Stimulated activated CD8-positive, alpha-beta memory T cell treated with anti-CD3 and anti-CD28 coated beads, Interleukin-15, amount 100 ng/mL, for 4 hours (primary cell): ENCODE measurements at regions not wholly inside any gene's neighbourhood (a gene's known extent, or its start where the extent isn't known, plus 50 kb on each side); places are given as distances from the start of the nearest gene placed in this dataset.

ENCODE experiments used
- DNase-seq, 2 donors: peaks; one replicate each; pipeline ENCODE4 v3.0.0-alpha.2; 2020; ENCODE audit warnings: low read depth in 2 of 2

GRCh38 chr20:50421356-50422340 is 88.5 kb upstream of the PTPN1 start:
- no peak for DNase-seq

DNA sequence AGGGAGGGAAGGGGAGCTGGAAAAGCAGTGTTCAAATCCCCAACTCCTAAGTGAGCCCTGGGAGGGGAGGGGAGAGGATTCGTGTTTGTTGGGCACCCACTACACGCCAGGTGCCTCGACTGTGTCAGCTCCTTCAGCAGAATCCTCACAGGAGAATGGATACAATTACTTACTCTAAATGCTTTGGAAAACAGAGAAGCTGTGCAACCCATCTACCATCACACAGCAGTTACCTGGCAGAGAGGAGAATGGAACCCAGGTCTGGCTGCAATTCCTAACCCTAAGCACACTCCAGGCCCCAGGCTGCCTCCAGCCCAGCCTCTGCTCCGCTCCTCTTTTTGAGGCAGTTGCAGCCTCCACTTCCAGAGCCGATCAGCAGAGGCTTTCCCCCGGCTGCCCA is 86.4 kb upstream of the PTPN1 start:
- no peak for DNase-seq

DNA sequence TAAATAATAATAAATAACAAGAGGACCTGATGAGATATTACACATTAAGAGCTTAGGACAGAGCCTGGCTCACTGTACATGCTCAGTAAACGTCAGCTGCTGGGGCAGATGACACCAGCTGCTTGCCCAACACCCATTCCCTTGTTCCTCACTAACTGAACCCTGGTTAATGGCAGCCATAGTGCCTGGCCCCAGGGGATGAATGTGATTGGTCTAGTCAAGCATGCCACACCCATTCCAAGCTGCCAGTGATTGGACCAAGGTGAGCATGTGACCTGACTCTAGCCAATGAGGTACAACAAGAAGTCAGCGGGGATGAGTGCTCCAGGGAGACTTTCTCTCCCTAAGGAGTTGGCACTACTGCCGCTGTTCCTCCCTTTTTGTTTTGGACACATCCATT is 85.1 kb upstream of the PTPN1 start:
- DNase-seq = no peak

GRCh38 chr20:50426866-50427718 is 83.1 kb upstream of the PTPN1 start:
- DNase-seq = no peak

GRCh38 chr20:50427719-50428083 is 82.5 kb upstream of the PTPN1 start:
- DNase-seq = no peak

GRCh38 chr20:50428097-50428828 is 81.9 kb upstream of the PTPN1 start:
- DNase-seq = no peak

GRCh38 chr20:50429412-50429811 is 80.8 kb upstream of the PTPN1 start:
- DNase-seq = no peak

DNA sequence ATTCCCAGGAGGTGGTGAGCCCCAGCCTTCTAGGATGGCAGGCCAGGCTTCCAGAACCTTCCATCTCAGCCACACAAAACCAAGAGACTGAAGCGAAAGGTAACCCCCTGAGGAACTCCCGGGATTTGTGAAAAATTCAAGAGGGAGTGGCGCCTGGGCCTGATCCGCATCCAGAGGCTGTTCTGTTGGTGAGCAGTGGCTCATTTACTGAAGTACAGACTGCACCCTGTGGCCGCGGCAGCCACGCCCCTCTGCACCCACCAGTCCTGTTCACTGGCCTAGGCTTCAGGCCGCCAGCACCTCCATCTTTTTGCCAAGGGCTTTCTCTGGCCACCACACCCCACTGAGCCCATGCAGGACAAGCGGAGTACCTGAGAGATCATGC is 79.1 kb upstream of the PTPN1 start:
- no peak for DNase-seq

- DNase-seq = no peak
Measured at GRCh38 chr20:50433001-50433761, 77.0 kb upstream of the PTPN1 start.

GRCh38 chr20:50434321-50434652 is 75.9 kb upstream of the PTPN1 start:
- DNase-seq = no peak

- no peak for DNase-seq
Measured at GRCh38 chr20:50434653-50435396, 75.4 kb upstream of the PTPN1 start.

DNA sequence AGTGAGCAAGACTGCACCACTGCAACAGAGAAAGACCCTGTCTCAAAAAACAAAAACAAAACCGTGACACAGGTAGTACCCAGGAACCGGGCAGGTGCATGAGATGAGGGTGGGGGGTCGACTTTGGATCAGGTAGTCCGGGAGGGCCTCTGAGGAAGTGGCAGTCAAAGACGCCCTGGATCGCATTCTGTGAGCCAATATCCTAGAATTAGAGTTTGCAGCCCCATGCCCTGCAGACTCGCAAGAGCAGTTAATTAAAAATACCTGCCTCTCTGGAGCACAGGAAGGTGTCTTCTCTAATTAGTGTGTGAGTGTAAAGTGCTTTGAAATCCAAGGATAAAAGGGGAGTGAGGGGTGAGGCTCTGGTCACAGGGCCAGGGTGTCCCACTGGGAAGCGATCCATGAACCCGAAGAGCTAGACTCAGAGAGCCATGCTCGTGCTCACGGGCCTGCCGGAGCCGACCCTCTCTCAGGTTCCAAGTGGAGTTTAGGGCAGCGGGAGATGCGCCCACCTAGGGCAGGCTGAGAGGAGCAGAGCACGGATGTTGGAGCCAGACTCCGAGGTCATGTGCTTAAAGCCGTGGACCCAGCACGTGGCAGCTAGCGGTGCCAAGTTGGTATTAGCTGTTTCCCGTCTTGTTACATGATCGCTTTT is 74.7 kb upstream of the PTPN1 start:
- no peak for DNase-seq

DNA sequence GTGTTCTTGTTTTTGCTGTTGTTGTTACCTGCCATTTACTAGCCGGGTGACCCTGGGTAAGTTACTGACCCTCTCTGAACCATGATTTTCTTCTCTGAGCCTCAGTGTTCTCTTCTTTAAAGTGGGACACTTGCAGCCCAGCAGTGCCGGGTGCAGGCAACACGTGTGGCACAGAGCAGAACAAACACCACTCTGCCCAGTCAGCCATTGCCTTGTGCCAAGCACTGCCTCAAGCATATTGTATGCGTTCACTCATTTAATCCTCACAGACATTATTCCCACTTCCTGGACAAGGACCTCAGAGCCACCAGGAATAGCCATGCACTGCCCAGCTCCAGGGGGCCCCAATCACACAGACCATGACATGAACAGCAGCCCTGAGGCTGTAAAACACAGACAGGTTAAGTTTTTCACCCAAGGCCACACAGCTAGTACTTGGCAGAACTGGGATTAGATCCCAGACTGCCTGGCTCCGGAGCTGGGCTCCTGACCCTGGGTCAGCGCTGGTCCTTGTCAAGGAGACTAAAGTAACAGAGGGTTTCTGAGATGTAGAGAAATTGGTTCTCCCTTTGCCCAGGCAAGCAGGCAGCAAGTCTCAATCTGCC is 74.0 kb upstream of the PTPN1 start:
- DNase-seq = no peak

DNA sequence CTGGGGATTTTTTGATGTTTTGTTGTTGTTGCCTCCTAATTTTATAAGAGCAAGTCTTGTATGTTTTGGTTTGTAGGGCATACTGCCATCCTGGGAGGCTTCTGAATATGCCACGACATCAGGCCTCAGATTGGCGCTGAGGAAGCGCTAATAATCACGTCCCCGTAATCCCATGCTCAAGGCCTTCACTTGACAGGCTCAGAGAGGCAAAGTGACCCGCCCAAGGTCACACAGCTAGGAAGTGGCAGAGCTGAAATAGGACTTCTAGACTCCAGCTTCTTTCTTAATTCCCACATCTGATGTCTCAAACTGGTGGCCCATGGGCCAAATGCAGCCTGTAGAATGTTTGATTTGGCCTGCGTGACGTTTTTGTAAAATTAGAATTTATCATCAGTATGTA is 73.5 kb upstream of the PTPN1 start:
- no peak for DNase-seq

GRCh38 chr20:50438986-50439407 is 71.2 kb upstream of the PTPN1 start:
- no peak for DNase-seq

DNA sequence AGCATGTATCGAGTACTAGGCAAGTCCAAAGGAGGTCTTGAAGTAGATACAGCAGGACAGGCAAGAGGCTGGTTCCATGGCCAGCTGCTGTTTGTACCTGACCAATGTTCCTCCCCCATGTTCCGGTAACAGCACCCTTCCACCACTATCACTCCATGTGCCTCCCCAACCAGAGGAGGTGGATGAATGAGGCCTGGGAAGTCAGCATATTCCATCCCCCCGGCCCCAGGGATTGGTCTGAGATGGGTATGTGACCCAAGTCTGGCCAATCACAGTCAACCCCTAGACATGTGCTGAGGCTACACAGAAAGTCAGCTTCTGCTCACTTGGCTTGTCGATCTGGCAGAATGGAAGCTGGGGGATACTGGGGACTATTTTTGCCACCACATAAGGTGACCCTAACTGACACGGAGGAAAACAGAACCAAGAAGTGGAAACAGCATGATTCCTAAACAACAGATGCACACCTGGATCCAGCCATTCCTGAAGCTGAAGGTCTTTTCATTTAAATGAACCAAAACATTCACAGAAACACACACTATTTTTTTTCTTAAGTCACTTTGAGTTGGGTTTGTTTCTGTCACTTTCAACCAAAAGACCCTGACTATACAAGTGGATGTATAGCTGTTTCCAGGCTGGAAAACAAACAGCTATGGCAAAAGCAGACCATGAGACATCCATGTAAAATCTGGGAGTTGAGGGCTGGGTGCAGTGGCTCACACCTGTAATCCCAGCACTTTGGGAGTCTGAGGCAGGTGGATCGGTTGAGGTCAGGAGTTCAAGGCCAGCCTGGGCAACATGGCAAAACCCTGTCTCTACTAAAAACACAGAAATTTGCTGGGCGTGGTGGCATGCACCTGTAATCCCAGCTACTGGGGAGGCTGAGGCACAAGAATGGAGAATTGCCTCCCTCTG is 70.4 kb upstream of the PTPN1 start:
- no peak for DNase-seq

GRCh38 chr20:50442512-50442911 is 67.7 kb upstream of the PTPN1 start:
- no peak for DNase-seq

DNA sequence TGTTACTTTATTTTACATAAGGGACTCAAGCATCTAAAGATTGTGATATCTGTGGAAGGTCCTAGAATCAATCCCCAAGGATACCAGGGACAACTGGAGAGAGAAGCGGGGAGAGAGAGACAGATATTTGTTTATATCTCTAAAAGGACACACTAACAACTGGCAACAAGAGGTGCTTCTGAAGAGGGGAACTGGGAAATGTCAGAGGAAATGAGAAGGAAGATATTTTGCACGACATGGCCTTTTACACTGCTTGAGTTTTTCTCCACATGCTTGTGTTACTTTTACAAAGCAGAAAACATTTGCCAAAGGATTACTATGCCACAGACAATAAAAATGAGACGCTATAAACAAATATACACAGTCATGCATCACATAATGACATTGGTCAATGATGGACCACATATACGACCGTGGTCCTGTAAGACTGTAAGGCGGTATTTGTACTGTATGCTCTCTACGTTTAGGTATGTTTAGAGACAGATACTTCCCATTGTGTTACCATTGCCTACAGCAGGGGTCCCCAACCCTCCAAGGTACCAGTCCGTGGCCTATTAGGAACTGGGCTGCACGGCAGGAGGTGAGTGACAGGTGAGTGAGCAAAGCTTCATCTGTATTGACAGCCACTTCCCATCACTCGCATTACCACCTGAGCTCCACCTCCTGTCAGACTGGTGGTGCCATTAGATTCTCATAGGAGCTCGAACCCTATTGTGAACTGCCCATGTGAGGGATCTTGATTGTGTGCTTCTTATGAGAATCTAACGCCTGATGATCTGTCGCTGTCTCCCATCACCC is 64.6 kb upstream of the PTPN1 start:
- DNase-seq = no peak
